ENCODE measurements at regions not wholly inside any gene's neighbourhood (a gene's known extent, or its start where the extent isn't known, plus 50 kb on each side); places are given as distances from the start of the nearest gene placed in this dataset.
A peak's percentile ranks its signal among the peaks of the same experiment; 100 is the strongest.
"Not testable (repeated sequence)": the region's sequence is repeated elsewhere in the genome, so short reads cannot be mapped to it uniquely, and the experiment has no call there.

- DNase-seq; CTCF ChIA-PET; H3K27ac ChIP-seq (ENCODE audit: low read length); BruUV-seq (replicated peaks); H3K27me3 ChIP-seq (ENCODE audit: low read length); POLR2A ChIA-PET (ENCODE audit: unreplicated experiment); H2AFZ ChIP-seq (ENCODE audit: low read length); H3K9me2 ChIP-seq (replicated peaks; ENCODE audit: low read length); H3K4me2 ChIP-seq (ENCODE audit: low read length); H3K36me3 ChIP-seq (ENCODE audit: low read depth, low read length); H3K4me3 ChIP-seq (ENCODE audit: low read length); H3K79me2 ChIP-seq (ENCODE audit: low read length); H3F3A ChIP-seq (ENCODE audit: low read length, unreplicated experiment); H4K20me1 ChIP-seq (ENCODE audit: low read length); H3K9me3 ChIP-seq (ENCODE audit: low read length); H3K9ac ChIP-seq (ENCODE audit: low read length); H3K4me1 ChIP-seq (ENCODE audit: insufficient read depth, low read length); intact Hi-C loops (cut with micrococcal nuclease): not testable (repeated sequence)
- peak; percentile 96 for ATAC-seq
Measured at GRCh38 chr21:43477945-43478386, 51.0 kb upstream of the SIK1 start.

All from PC-3 (cell line).